ENCODE measurements at regions not wholly inside any gene's neighbourhood (a gene's known extent, or its start where the extent isn't known, plus 50 kb on each side); places are given as distances from the start of the nearest gene placed in this dataset.

GRCh38 chr2:192333642-192334041 is 138.9 kb upstream of the TMEFF2 start:
- DNase-seq (ENCODE audit: extremely low read depth in 1 of 11, low read depth in 9 of 11, low spot score in 4 of 11): no peak

- DNase-seq (ENCODE audit: extremely low read depth in 1 of 11, low read depth in 9 of 11, low spot score in 4 of 11): no peak
These were observed 133.6 kb upstream of the TMEFF2 start for GRCh38 chr2:192328297-192328696.

GRCh38 chr2:192327576-192327975 is 132.8 kb upstream of the TMEFF2 start:
- DNase-seq (ENCODE audit: extremely low read depth in 1 of 11, low read depth in 9 of 11, low spot score in 4 of 11): no peak

GRCh38 chr2:192315543-192315942 is 120.8 kb upstream of the TMEFF2 start:
- no peak for DNase-seq (ENCODE audit: extremely low read depth in 1 of 11, low read depth in 9 of 11, low spot score in 4 of 11)

- no peak for DNase-seq (ENCODE audit: extremely low read depth in 1 of 11, low read depth in 9 of 11, low spot score in 4 of 11)
These were observed 120.2 kb upstream of the TMEFF2 start for GRCh38 chr2:192314800-192315481.

GRCh38 chr2:192313773-192314172 is 119.0 kb upstream of the TMEFF2 start:
- DNase-seq (ENCODE audit: extremely low read depth in 1 of 11, low read depth in 9 of 11, low spot score in 4 of 11): no peak

GRCh38 chr2:192311701-192312460 is 117.1 kb upstream of the TMEFF2 start:
- DNase-seq (ENCODE audit: extremely low read depth in 1 of 11, low read depth in 9 of 11, low spot score in 4 of 11): no peak

- DNase-seq (ENCODE audit: extremely low read depth in 1 of 11, low read depth in 9 of 11, low spot score in 4 of 11): no peak
These were observed 112.8 kb upstream of the TMEFF2 start for GRCh38 chr2:192307530-192307929.

GRCh38 chr2:192298664-192299063 is 103.9 kb upstream of the TMEFF2 start:
- DNase-seq (ENCODE audit: extremely low read depth in 1 of 11, low read depth in 9 of 11, low spot score in 4 of 11): no peak

- DNase-seq (ENCODE audit: extremely low read depth in 1 of 11, low read depth in 9 of 11, low spot score in 4 of 11): no peak
These were observed 97.7 kb upstream of the TMEFF2 start for GRCh38 chr2:192292478-192292877.

- DNase-seq (ENCODE audit: extremely low read depth in 1 of 11, low read depth in 9 of 11, low spot score in 4 of 11): no peak
These were observed 93.6 kb upstream of the TMEFF2 start for GRCh38 chr2:192288295-192288694.

GRCh38 chr2:192286093-192286701 is 91.5 kb upstream of the TMEFF2 start:
- DNase-seq (ENCODE audit: extremely low read depth in 1 of 11, low read depth in 9 of 11, low spot score in 4 of 11): no peak

GRCh38 chr2:192283450-192283849 is 88.7 kb upstream of the TMEFF2 start:
- no peak for DNase-seq (ENCODE audit: extremely low read depth in 1 of 11, low read depth in 9 of 11, low spot score in 4 of 11)

- no peak for DNase-seq (ENCODE audit: extremely low read depth in 1 of 11, low read depth in 9 of 11, low spot score in 4 of 11)
These were observed 84.0 kb upstream of the TMEFF2 start for GRCh38 chr2:192278701-192279100.

- no peak for DNase-seq (ENCODE audit: extremely low read depth in 1 of 11, low read depth in 9 of 11, low spot score in 4 of 11)
These were observed 82.9 kb upstream of the TMEFF2 start for GRCh38 chr2:192277494-192278109.

GRCh38 chr2:192275632-192276031 is 80.9 kb upstream of the TMEFF2 start:
- no peak for DNase-seq (ENCODE audit: extremely low read depth in 1 of 11, low read depth in 9 of 11, low spot score in 4 of 11)

- DNase-seq (ENCODE audit: extremely low read depth in 1 of 11, low read depth in 9 of 11, low spot score in 4 of 11): no peak
These were observed 72.8 kb upstream of the TMEFF2 start for GRCh38 chr2:192267484-192267883.

GRCh38 chr2:192265751-192266150 is 71.0 kb upstream of the TMEFF2 start:
- no peak for DNase-seq (ENCODE audit: extremely low read depth in 1 of 11, low read depth in 9 of 11, low spot score in 4 of 11)

GRCh38 chr2:192254444-192254843 is 59.7 kb upstream of the TMEFF2 start:
- no peak for DNase-seq (ENCODE audit: extremely low read depth in 1 of 11, low read depth in 9 of 11, low spot score in 4 of 11)

- DNase-seq (ENCODE audit: extremely low read depth in 1 of 11, low read depth in 9 of 11, low spot score in 4 of 11): no peak
These were observed 59.0 kb upstream of the TMEFF2 start for GRCh38 chr2:192253692-192254091.
